ENCODE measurements at regions not wholly inside any gene's neighbourhood (a gene's known extent, or its start where the extent isn't known, plus 50 kb on each side); places are given as distances from the start of the nearest gene placed in this dataset.

GRCh38 chr2:221908518-221908917 is 336.4 kb upstream of the EPHA4 start:
- no peak for TF ChIP-seq CTCF (IDR thresholded peaks at IDR 0.05)
- no peak for TF ChIP-seq EP300 (IDR thresholded peaks at IDR 0.05; ENCODE audit: borderline replicate concordance in 1 of 2, low read depth in 1 of 2, low read length in 1 of 2)
- no peak for TF ChIP-seq USF1 (IDR thresholded peaks at IDR 0.05; ENCODE audit: borderline replicate concordance, low read depth)
- no peak for TF ChIP-seq JUND (IDR thresholded peaks at IDR 0.05)
- no peak for TF ChIP-seq POLR2AphosphoS5 (IDR thresholded peaks at IDR 0.05; ENCODE audit: low read depth, low read length)
- TF ChIP-seq USF2 (IDR thresholded peaks at IDR 0.05; ENCODE audit: borderline replicate concordance, low read depth, low read length), result no peak
- no peak for TF ChIP-seq MXI1 (IDR thresholded peaks at IDR 0.05; ENCODE audit: low read depth, low read length)
